ENCODE measurements at regions not wholly inside any gene's neighbourhood (a gene's known extent, or its start where the extent isn't known, plus 50 kb on each side); places are given as distances from the start of the nearest gene placed in this dataset.

DNA sequence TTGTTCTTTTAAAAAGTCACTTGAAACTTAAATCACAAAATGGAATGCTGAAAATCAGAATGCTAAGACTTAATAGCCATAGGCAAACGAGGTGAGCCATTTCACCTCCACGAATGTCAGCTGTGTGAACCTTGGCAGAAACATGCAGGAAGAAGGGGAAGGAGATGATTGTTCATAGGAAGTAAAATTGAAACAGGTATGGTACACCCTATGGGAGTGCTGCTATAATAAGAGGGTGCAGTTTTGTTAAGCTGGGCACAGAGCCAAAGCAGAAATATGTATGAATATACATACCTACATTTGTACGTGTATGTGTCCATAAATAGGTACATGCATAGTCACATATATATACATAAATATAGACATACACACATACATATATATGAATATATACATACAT is 51.0 kb upstream of the SPINK5 start:
- no peak for DNase-seq (ENCODE audit: low read depth, low spot score)
- no peak overlapping the region for H3K4me3 ChIP-seq (ENCODE audit: low read length)

DNA sequence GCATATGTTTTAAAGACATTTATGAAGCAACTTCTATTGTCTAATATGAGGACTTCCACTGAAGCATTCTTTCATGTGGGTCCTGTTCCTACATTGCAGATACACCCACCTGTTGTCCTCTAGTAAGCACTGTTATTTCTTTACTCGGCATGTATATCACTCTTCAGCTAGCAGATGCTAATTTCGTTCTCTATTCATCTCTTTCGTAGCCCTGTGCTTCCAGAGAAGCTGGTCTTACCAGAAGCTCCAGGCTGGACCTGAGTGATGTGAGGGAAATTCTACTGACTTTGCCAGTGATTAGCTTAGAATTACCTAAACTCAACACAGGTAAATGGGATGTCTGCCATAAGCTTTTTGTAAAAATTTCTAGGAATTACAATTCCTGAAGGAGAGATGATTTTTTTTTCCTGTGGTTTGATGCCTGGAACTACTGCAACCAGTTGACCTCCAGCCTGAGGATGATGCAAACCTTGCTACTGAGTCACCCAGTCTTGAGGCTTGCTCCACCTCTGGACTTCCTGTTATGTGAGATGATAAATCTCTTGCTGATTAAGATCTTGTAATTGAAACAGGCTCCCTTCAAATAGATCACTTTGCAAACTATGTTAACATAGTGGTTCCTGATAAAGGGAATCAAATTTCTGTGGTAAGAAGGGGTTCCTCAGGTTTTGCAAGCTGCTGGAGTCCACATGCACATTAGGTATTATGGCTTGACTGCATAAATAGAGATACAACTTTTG is 52.2 kb upstream of the SPINK5 start:
- no peak for DNase-seq (ENCODE audit: low read depth, low spot score)
- no peak overlapping the region for H3K4me3 ChIP-seq (ENCODE audit: low read length)

DNA sequence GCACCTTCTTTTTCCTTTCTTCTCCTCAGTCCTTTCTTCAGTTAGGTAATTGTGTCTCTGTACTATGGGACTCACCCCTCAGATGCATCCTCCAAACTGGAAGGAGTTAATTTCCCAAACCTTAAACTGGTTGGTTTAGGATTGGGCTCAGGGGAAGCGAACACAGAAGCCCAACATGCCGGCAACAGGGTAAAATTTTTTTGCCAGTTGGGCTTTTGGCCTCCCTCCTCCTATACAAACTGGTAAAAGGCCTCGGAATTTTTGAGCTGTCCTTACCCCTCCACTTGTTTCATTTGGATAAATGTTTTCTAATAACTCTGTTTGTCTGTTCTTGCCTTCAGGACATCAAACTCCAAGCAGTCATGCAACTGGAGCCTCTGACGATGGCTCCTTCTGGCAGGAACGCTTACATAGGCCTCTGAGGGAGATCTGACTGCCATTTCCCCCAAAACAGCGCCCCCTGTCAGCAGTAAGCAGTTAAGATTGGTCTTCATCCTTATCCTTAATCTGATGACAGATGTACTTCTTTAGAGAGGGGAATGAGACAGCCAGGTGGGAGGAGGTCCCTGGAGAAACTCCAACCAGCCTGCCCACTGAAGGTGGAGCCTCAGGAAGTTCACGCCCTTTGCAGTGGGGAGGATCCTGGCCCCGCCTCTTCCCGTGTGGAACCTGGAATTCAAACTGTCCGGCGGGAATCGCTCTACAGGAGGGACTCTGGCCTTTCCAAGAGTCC is 57.8 kb upstream of the SPINK5 start:
- no peak overlapping the region for H3K4me3 ChIP-seq (ENCODE audit: low read length)
- DNase-seq (ENCODE audit: low read depth, low spot score), result peak; percentile 9

DNA sequence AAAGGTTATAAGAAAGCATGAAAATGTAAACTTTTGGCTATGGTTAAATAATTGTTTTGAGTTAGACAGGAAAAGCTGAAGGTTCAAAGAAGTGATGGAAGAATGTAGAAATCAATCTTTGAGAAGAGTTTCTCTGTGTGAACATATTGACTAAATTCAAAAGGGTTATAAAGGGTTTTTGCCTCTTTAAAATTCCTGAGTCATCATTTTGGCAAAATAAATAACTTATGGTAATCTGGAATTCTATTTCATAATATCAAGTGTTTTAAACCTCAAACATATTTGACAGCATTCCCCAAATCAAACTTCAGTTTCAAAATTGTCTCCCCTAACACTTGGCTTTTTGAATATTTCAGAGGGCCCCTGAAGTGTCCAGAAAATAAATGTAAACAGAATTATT is 60.6 kb upstream of the SPINK5 start:
- DNase-seq (ENCODE audit: low read depth, low spot score), result no peak
- H3K4me3 ChIP-seq (ENCODE audit: low read length), result no peak overlapping the region

DNA sequence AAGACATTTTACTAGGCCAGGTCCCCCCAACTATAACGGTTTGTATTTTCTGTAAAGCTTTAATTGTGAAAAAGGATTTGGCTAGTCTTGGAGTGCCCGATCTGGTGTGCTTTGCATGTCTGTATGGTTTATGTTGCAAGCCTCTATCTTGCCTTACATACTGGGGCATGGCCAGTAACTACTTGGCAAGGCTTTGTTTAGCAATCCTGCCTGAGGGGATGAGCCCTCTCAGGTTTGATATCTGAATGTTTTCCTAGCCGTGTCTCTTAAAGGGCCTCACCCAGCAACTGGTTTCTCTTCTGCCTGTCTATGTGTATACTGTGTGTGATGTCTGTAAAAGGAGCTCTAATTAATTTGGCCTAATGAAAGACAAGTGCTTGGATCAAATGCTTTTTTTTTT is 61.3 kb upstream of the SPINK5 start:
- no peak overlapping the region for H3K4me3 ChIP-seq (ENCODE audit: low read length)
- DNase-seq (ENCODE audit: low read depth, low spot score), result no peak

DNA sequence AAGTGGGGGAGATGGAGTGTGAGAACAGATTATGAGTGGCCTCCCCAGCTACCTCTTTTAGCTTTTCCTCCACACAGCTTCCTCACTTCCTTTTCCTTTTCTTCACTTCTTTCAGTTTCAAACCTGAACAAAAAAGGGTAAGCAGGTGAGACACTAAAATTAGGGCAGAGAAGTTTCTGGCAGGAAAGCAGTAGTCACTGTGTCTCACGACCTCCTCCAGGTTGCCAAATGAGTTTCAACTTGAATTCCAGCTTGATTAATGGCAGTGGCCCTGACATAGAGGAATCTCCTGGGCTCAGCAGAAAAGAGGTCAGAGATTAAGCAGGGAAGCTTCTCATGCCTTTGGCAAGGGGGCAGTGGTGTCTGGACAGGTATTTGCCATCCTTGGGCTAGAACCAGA is 63.7 kb upstream of the SPINK5 start:
- DNase-seq (ENCODE audit: low read depth, low spot score), result no peak
- no peak overlapping the region for H3K4me3 ChIP-seq (ENCODE audit: low read length)

DNA sequence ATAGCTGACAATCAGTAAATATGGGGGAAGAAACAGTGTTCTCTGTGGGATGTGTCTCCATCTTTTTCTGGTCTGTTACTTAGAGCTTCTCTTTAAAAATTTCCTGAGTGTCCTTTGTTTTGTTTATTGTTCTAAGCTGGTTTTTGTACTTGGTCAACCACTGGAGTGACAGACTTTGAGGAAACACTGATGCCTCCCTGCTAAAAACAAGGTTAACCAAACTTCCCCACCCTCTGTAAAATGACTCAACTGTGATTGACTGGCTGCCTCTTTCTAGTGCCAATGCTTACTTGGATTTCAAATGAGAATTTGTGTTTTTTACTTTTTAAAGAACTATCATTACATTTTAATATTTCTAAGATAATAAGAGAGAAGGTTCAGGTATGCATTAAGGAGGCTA is 65.1 kb upstream of the SPINK5 start:
- DNase-seq (ENCODE audit: low read depth, low spot score), result no peak
- no peak overlapping the region for H3K4me3 ChIP-seq (ENCODE audit: low read length)

DNA sequence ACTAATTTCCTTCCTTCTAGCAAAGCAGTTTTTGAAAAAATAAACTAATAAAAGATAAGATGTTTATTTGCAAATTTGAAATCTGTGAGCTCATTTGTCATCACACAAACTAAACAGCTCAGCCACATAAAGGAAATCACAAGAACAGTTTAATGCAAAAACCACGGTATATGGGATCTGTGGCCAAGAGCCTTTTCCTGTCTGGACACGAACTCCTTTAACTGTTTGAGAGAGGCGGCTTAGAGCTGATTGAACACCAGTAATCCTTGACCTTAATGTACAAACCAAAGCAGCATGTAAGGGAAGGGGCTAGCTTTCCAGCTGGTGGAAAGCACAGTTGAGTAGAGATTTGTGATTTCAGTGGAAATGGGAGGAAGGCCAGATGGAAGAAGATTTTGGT is 66.3 kb upstream of the SPINK5 start:
- DNase-seq (ENCODE audit: low read depth, low spot score), result no peak
- H3K4me3 ChIP-seq (ENCODE audit: low read length), result no peak overlapping the region

DNA sequence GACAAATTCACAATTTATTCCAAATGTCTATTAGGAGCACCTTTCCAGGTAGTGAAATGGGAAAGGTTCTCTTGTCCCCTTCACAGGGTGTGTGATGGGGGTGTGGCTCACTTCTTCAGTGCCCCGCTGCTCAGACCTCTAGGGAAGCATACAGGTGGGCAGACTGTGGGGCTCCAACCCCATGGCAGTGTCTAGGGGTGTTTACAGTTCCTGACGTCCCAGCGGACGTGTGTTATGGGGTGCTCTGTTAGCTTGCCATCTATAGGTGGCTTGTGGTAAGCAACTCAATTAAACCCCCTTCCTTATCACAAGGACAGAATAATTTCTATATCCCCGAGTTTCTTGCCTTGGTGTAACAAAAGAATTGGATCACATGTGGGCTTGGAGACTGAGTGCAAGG is 67.4 kb upstream of the SPINK5 start:
- no peak overlapping the region for H3K4me3 ChIP-seq (ENCODE audit: low read length)

DNA sequence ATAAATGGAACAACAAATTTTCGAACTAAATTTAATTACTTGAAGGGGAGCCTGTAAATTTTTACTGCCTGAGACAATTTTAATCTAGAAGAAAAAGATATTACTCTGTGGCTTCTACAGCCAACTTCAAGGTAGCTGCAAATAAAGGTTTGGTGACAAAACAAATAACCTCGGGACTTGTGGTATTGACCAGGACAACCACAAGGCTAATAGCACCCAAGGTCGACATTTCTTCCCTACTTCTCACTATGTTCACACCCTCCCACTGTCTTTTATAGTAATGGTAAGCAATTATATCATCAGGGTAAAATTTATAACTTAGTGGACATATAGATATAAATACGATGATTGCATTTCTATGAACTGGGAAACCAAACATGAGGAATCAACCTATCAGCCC is 67.9 kb upstream of the SPINK5 start:
- DNase-seq (ENCODE audit: low read depth, low spot score), result no peak
- no peak overlapping the region for H3K4me3 ChIP-seq (ENCODE audit: low read length)

More for the DNA sequence above, 67.4 kb upstream of the SPINK5 start:
- no peak for DNase-seq (ENCODE audit: low read depth, low spot score)

DNA sequence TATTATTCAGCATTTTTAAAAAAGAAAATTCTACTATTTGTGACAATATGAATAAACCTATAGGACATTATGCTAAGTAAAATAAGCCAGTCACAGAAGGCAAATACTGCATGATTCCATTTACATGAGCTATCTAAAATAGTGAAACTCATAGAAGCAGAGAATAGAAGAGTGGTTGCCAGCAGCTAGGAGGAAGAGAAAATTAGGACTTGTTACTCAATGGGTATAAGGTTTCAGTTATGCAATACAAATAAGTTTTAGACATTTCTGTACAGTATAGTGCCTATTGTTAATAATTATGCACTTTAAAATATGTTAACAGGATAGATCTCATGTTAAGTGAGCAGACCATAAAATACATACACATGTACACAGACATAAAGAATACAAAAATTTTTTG is 73.8 kb upstream of the SPINK5 start:
- no peak overlapping the region for H3K4me3 ChIP-seq (ENCODE audit: low read length)
- no peak for DNase-seq (ENCODE audit: low read depth, low spot score)

DNA sequence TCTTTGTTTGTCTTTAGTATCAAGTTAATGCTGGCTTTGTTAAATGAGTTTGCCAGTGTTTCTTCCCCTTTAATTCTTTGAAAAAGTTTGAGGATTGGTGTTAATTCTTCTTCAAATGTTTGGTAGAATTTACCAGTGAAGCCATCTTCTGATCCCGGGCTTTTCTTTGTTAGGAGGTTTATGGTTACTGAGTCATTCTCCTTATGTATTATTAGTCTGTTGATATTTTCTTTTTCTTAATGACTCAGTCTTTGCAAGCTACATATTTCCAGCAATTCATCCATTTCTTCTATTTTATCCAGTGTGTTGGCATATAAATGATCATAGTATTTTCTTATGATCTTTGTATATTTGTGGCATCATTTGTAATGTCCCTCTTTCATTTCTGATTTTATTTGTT is 74.5 kb upstream of the SPINK5 start:
- DNase-seq (ENCODE audit: low read depth, low spot score), result no peak
- H3K4me3 ChIP-seq (ENCODE audit: low read length), result no peak overlapping the region

DNA sequence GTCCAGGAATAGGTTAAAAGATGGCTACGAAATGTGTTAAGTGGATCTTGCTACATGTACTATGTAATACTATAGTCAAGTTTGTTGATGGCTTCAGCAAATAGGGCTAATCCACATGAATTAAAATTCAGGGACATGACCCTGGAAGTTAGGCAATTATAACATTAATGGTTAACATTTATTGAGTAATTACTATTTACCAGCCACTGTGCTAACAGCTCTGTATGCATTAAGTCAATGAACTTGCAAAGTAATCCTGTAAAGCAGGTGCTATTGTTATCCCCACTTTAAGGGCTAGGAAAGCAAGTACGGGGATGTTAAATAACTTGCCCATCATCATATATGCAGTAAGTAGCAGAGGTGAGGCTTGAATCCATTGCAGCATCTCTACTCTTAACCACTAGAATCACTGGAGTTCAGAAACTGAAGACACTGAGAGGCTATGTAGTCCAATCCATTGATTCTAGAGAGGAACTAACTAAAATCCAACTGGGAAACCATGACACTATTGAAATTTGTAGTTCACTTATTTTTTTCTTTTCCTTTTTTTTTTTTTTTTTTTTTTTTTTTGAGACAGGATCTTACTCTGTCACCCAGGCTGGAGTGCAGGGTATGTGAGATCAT is 77.5 kb upstream of the SPINK5 start:
- no peak overlapping the region for H3K4me3 ChIP-seq (ENCODE audit: low read length)
- no peak for DNase-seq (ENCODE audit: low read depth, low spot score)

DNA sequence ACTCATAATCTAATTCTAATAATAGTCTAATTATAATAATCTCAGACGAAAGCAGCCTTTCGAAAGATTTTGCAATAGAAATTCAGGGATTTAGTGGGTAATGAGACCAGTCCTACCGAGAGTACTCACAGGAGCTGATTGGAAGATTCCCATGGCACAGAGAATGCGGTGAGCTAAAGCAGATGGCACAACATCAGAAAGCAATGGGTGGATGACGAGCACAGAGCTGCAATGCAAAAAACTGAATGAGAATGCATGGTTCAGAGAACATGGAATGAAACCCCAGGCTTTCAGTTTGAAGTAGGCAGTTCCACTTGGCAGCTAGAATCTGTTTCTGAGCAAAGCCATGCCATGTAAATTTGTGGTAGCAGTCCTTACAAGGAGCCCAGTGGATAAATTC is 78.2 kb upstream of the SPINK5 start:
- no peak overlapping the region for H3K4me3 ChIP-seq (ENCODE audit: low read length)
- no peak for DNase-seq (ENCODE audit: low read depth, low spot score)

DNA sequence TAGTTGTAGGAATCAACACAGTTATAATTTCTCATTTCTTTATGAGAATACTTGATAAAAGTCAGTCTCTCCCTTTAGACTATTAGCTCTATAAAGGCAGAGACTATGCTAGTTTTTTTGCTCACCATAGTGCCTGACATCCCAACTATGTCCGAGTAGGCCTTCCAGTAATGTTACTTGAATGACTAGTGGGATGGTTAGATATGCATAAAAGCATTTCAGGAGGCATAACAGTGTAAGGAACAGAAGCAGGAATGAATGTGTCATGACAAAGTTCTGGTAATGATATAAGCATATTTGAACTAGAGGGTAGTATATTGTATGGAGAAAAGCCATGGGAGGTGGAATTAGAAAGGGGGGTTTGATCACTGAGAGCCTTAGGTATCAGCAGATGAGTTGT is 77.4 kb upstream of the C5orf46 start:
- no peak for DNase-seq (ENCODE audit: low read depth, low spot score)

DNA sequence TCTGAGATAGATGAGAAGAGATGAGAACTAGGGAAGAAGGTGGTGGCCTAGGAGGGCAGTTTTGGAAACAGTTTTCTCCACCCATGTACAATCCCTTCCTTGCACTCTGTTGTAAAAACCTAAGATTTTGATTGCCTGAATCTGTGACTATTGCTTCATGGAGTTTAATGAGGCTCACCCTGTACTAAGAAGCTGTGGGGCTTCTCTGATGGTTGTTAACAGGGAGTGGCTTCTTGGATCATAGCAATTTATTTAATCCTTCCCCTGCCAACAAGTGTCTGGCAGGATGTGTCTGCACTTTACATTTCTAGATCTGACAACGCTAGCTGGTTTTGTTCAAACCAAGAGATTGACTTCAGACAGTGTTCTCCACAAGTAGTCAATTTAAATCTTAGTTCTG is 74.7 kb upstream of the C5orf46 start:
- no peak overlapping the region for H3K4me3 ChIP-seq (ENCODE audit: low read length)
- no peak for DNase-seq (ENCODE audit: low read depth, low spot score)

More for the DNA sequence above, 77.4 kb upstream of the C5orf46 start:
- H3K4me3 ChIP-seq (ENCODE audit: low read length), result no peak overlapping the region

DNA sequence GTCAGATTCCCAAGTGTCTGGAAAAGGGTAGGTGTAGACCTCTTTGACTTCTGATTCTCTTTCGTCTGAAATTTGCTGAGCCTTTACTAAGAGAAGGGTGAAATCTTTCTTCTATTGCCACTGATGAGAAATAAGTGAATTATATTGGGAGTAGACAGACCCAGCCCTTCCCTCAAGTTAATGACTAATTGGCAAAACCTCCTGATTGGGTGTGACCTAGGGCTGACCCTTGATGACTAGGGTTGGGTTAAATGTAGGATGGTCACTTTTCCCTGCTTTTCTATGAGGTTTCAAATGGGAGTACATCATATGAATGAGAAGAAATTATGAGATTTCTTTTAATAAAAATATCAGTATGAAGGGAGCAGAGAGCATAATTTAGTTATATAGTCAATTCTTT is 73.4 kb upstream of the C5orf46 start:
- DNase-seq (ENCODE audit: low read depth, low spot score), result no peak
- no peak overlapping the region for H3K4me3 ChIP-seq (ENCODE audit: low read length)

DNA sequence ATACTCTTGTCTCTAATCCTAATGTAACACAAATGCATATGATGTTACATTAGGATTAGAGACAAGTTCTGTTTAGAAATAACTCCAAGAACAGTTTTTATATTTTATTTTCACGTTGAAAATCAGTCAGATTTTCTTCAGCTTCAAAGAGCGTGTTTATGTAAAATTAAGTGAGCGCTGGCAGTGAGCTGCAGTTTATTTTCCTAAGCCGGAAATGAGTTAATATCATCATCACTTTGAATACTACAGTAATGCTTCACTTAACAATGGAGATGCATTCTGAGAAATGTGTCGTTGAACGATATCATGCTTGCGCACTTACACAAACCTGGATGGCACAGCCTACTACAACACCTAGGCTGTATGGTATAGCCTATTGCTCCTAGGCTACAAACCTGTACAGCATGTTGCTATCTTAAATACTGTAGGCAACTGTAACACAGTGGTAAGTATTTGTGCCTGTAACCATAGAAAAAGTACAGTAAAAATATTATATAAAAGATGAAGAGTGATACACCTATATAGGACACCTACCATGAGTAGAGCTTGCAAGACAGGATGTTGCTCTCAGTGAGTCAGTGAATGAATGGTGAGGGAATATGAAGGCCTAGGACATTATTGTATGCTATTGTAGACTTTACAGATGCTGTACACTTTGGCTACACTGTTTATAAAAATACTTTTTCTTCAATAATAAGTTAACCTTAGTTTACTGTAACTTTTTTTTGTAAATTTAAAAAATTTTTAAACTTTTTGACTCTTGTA is 65.9 kb upstream of the C5orf46 start:
- no peak overlapping the region for H3K4me3 ChIP-seq (ENCODE audit: low read length)
- no peak for DNase-seq (ENCODE audit: low read depth, low spot score)

DNA sequence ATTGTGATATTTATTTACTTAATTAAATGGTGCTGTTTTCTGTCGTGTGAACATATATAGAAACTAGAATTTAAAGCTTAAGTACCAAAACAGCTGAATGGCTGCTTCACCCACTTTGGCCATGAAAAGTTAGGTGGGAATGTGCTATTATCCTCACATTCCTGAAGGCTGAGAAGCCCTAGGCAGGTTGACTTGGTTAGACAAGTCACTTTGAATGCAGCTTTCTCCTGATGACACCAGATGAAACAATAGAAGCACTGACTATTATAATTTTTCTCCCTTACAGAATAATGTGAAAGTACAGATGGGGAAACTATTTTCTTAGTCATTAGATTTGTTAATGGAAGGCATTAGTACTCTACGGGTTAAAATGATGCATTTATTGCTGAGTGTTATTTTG is 65.1 kb upstream of the C5orf46 start:
- DNase-seq (ENCODE audit: low read depth, low spot score), result no peak
- no peak overlapping the region for H3K4me3 ChIP-seq (ENCODE audit: low read length)

DNA sequence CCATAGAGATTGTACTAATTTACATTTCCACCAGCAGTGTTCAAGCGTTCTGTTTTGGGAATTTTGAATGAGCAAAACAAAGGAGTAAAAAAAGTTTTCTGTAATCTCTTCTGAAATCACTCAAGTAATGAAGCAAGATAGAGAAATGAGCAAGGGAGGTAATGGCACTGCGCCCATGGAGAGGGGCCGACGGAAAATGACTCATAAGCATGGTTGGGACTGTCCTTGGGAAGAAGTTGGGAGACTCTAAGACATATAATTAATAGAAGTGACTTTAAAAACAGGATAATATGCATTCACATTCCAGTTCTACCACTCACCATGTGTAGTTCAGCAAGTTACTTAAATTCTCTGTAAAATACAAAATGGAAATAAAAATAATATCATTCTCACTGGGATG is 62.5 kb upstream of the C5orf46 start:
- no peak for DNase-seq (ENCODE audit: low read depth, low spot score)
- no peak overlapping the region for H3K4me3 ChIP-seq (ENCODE audit: low read length)

All from Jurkat, Clone E6-1 (cell line).